AG04449 (cell line): ENCODE measurements at regions not wholly inside any gene's neighbourhood (a gene's known extent, or its start where the extent isn't known, plus 50 kb on each side); places are given as distances from the start of the nearest gene placed in this dataset.

Experiments
- CTCF ChIA-PET: fragments of 350-600 bp; formaldehyde crosslinking; extraction: SDS; loops from one replicate; lab custom pipeline; 2021; ENCODE audit warnings: antibody characterized with exemption; lab: Yijun Ruan, JAX
- POLR2A ChIA-PET: fragments of 400-600, 350-600 bp; formaldehyde crosslinking; extraction: SDS; loops from one replicate; lab custom pipeline; 2020; ENCODE audit warnings: antibody characterized with exemption, inconsistent platforms; lab: Yijun Ruan, JAX
- DNase-seq: peaks from one replicate; pipeline ENCODE4 v3.0.0-alpha.2; 2010; ENCODE audit warnings: low read depth, low spot score
- H3K4me3 ChIP-seq: 2 replicates; pipeline ENCODE4 v1.5.1; 2011; ENCODE audit warnings: low read depth, mild to moderate bottlenecking, control low read depth, low read length
- CTCF ChIP-seq: IDR thresholded peaks from one replicate; pipeline ENCODE4 v1.5.1; 2011; ENCODE audit warnings: mild to moderate bottlenecking, moderate library complexity, low read length, control low read depth, inconsistent platforms; ENCODE audit not compliant: insufficient read depth; ENCODE audit errors: missing control alignments

GRCh38 chr10:78427497-78428031 lies 393.9 kb downstream of the RPS24 start:
- H3K4me3 ChIP-seq, result no peak overlapping the region
- TF ChIP-seq CTCF, result no peak
- POLR2A ChIA-PET, result no interaction called here
- CTCF ChIA-PET, result interaction anchor here (0.6 to 1.5 kb wide), 4 partner anchors 8 to 179 kb away, joined by 3 to 4 read pairs (median 4); no protein-coding TSS in a partner anchor
- DNase-seq, result no peak

DNA sequence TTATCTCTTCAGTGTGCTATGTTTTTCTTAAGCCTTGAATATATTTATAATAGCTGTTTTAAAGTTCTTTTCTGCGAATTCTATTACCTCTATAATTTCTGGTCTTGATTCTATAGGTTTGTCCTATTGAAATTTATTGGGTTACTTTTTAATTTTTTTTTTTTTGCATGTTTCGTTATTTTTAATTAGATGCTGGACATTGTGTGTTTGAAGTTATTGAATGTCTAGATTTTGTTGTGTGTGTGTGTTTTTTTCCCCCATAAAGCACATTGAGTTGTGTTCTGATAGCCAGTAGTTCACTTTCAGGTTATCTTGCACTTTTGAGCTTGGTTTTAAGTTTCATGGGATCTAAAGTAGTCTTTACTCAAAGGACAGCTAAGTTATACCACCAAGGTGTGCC lies 394.9 kb downstream of the RPS24 start:
- ChIA-PET POLR2A (no interaction called here), CTCF (interaction anchor here (1.6 kb wide), 1 partner anchor 10 kb away, joined by 4 read pairs; no protein-coding TSS in a partner anchor)
- TF ChIP-seq CTCF, result no peak
- no peak for DNase-seq
- no peak overlapping the region for H3K4me3 ChIP-seq

DNA sequence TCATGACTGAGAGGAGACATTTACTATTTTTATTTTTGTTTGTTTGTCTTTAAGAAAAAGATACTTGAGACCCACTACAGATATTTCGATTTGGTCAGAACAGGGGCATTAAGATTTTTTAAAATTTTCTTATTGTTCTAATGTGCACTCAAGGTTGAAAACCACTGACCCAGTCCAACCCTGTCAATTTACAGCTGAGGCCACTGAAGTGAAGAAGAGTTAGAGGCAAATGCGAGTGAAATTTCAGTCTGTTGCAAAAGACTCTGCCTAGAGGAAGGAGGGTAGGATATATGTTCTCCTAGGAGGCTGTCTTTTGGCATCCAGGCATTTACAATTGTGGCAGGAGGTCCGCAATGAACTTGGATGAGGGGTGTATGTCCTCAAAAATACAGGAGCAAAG lies 396.3 kb downstream of the RPS24 start:
- no peak overlapping the region for H3K4me3 ChIP-seq
- CTCF ChIA-PET, result interaction anchor here (1.3 to 1.6 kb wide), 2 partner anchors 8 to 766 kb away, joined by 3 to 4 read pairs; no protein-coding TSS in a partner anchor
- TF ChIP-seq CTCF, result no peak
- no peak for DNase-seq
- POLR2A ChIA-PET, result no interaction called here

- ChIA-PET CTCF (interaction anchor here (1.5 kb wide), 1 partner anchor 13 kb away, joined by 4 read pairs; no protein-coding TSS in a partner anchor), POLR2A (no interaction called here)
- DNase-seq, result no peak
- no peak for TF ChIP-seq CTCF
- no peak overlapping the region for H3K4me3 ChIP-seq
These were observed 398.9 kb downstream of the RPS24 start for GRCh38 chr10:78432583-78432982.

DNA sequence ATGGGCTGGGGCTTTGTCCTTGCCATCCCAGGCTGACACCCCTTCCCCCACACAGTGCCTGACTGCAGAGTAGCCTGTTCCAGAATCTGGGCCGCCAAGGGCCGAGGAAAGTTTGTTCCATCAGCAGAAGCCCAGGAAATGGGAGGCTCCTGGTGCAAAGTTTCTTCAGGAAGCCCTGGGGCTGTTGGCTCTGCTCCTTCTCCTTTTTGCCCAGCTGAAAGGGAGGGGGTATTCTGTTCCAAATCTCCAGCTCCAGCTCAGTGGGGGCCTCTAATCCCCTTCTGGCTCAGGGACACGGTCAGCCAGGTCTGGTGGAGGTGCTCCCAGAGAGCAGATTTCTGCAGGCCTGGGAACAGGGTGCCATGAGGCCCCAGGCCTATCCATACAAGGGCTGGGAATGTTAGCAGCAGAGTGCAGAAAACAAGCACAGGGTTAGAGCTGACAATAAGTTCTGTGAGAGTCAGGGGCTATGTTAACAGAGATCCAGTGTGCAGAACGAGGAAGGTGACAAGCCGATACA lies 399.5 kb downstream of the RPS24 start:
- H3K4me3 ChIP-seq, result no peak overlapping the region
- ChIA-PET CTCF (interaction anchor here (1.5 kb wide), 1 partner anchor 14 kb away, joined by 4 read pairs; no protein-coding TSS in a partner anchor), POLR2A (no interaction called here)
- DNase-seq, result no peak
- TF ChIP-seq CTCF, result no peak

GRCh38 chr10:78433766-78434535 lies 400.3 kb downstream of the RPS24 start:
- CTCF ChIA-PET, result interaction anchor here (1.5 kb wide), 1 partner anchor 15 kb away, joined by 4 read pairs; no protein-coding TSS in a partner anchor

More at GRCh38 chr10:78433766-78434535, 400.3 kb downstream of the RPS24 start:
- no peak for DNase-seq
- H3K4me3 ChIP-seq, result no peak overlapping the region
- POLR2A ChIA-PET, result no interaction called here
- TF ChIP-seq CTCF, result no peak
